HEK293 (cell line): ENCODE measurements at regions not wholly inside any gene's neighbourhood (a gene's known extent, or its start where the extent isn't known, plus 50 kb on each side); places are given as distances from the start of the nearest gene placed in this dataset.

Source experiments
- ELK4 ChIP-seq: IDR thresholded peaks from 2 replicates; pipeline ENCODE4 v1.6.1; 2011; ENCODE audit warnings: mild to moderate bottlenecking, low read depth, low read length, borderline replicate concordance
- MYNN ChIP-seq: fragments of 450-650 bp; formaldehyde crosslinking; IDR thresholded peaks from 2 replicates; pipeline ENCODE4 v1.5.1; 2016; ENCODE audit warnings: missing biosample characterization, missing genetic modification characterization, borderline replicate concordance
- MZF1 ChIP-seq: fragments of 450-650 bp; formaldehyde crosslinking; IDR thresholded peaks from 2 replicates; pipeline ENCODE4 v1.5.1; 2017; ENCODE audit warnings: missing biosample characterization, missing genetic modification characterization, borderline replicate concordance
- TRIM28 ChIP-seq: IDR thresholded peaks from 2 replicates; pipeline ENCODE4 v1.6.1; 2011; ENCODE audit warnings: low read length, control low read depth, borderline replicate concordance
- YY1 ChIP-seq: fragments of 450-650 bp; formaldehyde crosslinking; IDR thresholded peaks from 2 replicates; pipeline ENCODE4 v1.5.1; 2018; ENCODE audit warnings: missing biosample characterization, missing genetic modification characterization
- ZBTB7A ChIP-seq: fragments of 450-650 bp; formaldehyde crosslinking; IDR thresholded peaks from 2 replicates; pipeline ENCODE4 v1.5.1; 2016; ENCODE audit warnings: low read depth, missing biosample characterization, missing genetic modification characterization
- ZNF423 ChIP-seq: fragments of 450-650 bp; formaldehyde crosslinking; IDR thresholded peaks from 2 replicates; pipeline ENCODE4 v1.5.1; 2016; ENCODE audit warnings: missing biosample characterization, missing genetic modification characterization
- ZNF654 ChIP-seq: fragments of 450-650 bp; formaldehyde crosslinking; IDR thresholded peaks from 2 replicates; pipeline ENCODE4 v1.5.1; 2016; ENCODE audit warnings: low read depth, missing biosample characterization, missing genetic modification characterization
- ZSCAN4 ChIP-seq: fragments of 450-650 bp; formaldehyde crosslinking; IDR thresholded peaks from 2 replicates; pipeline ENCODE4 v1.5.1; 2017; ENCODE audit warnings: missing biosample characterization, missing genetic modification characterization
- TF ChIP-seq, protein P1 (sequence below): fragments of 450-650 bp; formaldehyde crosslinking; IDR thresholded peaks from 2 replicates; pipeline ENCODE4 v1.5.1; 2016; ENCODE audit warnings: missing biosample characterization, missing genetic modification characterization
- TF ChIP-seq, protein P2 (sequence below): fragments of 450-650 bp; IDR thresholded peaks from 2 replicates; pipeline ENCODE4 v1.5.1; 2018; ENCODE audit warnings: missing biosample characterization, missing genetic modification characterization

DNA sequence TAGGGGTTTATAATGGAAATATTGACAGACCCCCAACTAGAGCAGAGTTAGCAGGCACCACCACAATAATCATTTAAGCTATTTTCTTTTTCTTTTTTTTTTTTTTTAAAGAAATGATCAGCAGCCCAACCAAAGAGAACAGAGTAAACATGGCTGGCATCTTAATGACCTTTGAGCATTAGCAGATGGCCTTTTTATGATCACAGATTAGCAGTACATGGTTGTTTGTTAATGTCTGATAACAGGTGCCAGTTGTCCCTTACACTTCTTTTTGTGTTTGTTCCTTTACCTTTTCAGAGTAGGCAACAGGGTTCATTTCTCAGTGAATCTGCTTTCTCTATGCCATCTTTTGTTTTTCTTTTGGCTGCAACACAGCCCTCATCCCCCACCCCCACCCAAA is 747.0 kb downstream of the BCL11A start:
- TF ChIP-seq, protein P1, sequence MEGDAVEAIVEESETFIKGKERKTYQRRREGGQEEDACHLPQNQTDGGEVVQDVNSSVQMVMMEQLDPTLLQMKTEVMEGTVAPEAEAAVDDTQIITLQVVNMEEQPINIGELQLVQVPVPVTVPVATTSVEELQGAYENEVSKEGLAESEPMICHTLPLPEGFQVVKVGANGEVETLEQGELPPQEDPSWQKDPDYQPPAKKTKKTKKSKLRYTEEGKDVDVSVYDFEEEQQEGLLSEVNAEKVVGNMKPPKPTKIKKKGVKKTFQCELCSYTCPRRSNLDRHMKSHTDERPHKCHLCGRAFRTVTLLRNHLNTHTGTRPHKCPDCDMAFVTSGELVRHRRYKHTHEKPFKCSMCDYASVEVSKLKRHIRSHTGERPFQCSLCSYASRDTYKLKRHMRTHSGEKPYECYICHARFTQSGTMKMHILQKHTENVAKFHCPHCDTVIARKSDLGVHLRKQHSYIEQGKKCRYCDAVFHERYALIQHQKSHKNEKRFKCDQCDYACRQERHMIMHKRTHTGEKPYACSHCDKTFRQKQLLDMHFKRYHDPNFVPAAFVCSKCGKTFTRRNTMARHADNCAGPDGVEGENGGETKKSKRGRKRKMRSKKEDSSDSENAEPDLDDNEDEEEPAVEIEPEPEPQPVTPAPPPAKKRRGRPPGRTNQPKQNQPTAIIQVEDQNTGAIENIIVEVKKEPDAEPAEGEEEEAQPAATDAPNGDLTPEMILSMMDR (tag by site-specific recombination): no peak
- TF ChIP-seq YY1 (tag by site-specific recombination) (no peak), ZBTB7A (tag by site-specific recombination) (no peak), ZSCAN4 (no peak), ZNF654 (tag by site-specific recombination) (no peak), TRIM28 (no peak), ELK4 (no peak), ZNF423 (tag by site-specific recombination) (no peak), MYNN (tag by site-specific recombination) (no peak), MZF1 (tag by site-specific recombination) (no peak)
- TF ChIP-seq, protein P2, sequence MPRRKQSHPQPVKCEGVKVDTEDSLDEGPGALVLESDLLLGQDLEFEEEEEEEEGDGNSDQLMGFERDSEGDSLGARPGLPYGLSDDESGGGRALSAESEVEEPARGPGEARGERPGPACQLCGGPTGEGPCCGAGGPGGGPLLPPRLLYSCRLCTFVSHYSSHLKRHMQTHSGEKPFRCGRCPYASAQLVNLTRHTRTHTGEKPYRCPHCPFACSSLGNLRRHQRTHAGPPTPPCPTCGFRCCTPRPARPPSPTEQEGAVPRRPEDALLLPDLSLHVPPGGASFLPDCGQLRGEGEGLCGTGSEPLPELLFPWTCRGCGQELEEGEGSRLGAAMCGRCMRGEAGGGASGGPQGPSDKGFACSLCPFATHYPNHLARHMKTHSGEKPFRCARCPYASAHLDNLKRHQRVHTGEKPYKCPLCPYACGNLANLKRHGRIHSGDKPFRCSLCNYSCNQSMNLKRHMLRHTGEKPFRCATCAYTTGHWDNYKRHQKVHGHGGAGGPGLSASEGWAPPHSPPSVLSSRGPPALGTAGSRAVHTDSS: no peak
